ENCODE measurements at regions not wholly inside any gene's neighbourhood (a gene's known extent, or its start where the extent isn't known, plus 50 kb on each side); places are given as distances from the start of the nearest gene placed in this dataset.

DNA sequence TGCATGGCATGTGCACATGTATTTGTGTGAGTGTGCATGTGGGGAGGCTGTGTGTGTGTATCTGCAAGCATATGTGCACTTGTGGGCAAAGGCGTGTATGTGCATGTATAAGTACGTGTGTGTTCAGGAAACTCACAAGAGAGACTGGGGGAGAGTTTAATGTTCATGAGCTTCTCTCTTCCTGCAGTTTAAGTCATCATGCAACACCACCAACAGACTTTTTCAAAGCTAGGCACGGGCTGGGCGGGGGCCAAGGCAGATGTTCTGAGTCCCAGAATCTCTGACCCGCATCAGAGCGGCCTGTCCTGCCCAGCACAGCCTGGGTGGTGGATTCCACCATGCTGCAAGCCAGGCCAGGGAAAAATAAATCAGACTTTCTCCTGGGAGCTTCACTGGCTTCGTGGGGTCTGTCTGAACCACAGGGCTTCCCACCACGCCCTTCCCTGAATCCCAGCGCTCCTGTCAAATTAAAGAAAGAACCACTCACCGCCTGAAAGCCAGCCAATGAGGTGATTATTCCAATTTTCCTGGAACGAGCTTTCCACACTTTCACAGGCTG lies 75.7 kb downstream of the PITPNM2 start:
- Histone ChIP-seq H3K9me2 (replicated peaks; ENCODE audit: insufficient read depth, low read length) (no peaks in the 10 kb centered on the region), H3K27me3 (ENCODE audit: low read length) (no peaks in the 10 kb centered on the region), H3K4me3 (ENCODE audit: insufficient read depth, low read length, poor library complexity, severe bottlenecking) (no peak overlapping the region), H4K20me1 (ENCODE audit: low read depth, low read length) (no peaks in the 10 kb centered on the region), H3K9me3 (ENCODE audit: insufficient read depth, low read length) (no peaks in the 10 kb centered on the region), H3F3A (ENCODE audit: insufficient read depth) (no peaks in the 10 kb centered on the region), H2AFZ (ENCODE audit: low read depth, low read length, severe bottlenecking) (no peak overlapping the region), H3K79me2 (ENCODE audit: insufficient read depth, low read length) (no peaks in the 10 kb centered on the region), H3K4me2 (ENCODE audit: low read depth, low read length, poor library complexity, severe bottlenecking) (no peak overlapping the region), H3K36me3 (ENCODE audit: low read length) (no peaks in the 10 kb centered on the region), H3K9ac (ENCODE audit: low read length) (no peak overlapping the region), H3K27ac (ENCODE audit: low read depth, low read length) (no peak overlapping the region)
- TF ChIP-seq EZH2phosphoT487 (conservative IDR thresholded peaks at IDR 0.05; ENCODE audit: low read length): no peak
- TF ChIP-seq, protein P1, sequence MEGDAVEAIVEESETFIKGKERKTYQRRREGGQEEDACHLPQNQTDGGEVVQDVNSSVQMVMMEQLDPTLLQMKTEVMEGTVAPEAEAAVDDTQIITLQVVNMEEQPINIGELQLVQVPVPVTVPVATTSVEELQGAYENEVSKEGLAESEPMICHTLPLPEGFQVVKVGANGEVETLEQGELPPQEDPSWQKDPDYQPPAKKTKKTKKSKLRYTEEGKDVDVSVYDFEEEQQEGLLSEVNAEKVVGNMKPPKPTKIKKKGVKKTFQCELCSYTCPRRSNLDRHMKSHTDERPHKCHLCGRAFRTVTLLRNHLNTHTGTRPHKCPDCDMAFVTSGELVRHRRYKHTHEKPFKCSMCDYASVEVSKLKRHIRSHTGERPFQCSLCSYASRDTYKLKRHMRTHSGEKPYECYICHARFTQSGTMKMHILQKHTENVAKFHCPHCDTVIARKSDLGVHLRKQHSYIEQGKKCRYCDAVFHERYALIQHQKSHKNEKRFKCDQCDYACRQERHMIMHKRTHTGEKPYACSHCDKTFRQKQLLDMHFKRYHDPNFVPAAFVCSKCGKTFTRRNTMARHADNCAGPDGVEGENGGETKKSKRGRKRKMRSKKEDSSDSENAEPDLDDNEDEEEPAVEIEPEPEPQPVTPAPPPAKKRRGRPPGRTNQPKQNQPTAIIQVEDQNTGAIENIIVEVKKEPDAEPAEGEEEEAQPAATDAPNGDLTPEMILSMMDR (IDR thresholded peaks at IDR 0.05; ENCODE audit: insufficient read depth, low read length, poor library complexity, severe bottlenecking): no peak

DNA sequence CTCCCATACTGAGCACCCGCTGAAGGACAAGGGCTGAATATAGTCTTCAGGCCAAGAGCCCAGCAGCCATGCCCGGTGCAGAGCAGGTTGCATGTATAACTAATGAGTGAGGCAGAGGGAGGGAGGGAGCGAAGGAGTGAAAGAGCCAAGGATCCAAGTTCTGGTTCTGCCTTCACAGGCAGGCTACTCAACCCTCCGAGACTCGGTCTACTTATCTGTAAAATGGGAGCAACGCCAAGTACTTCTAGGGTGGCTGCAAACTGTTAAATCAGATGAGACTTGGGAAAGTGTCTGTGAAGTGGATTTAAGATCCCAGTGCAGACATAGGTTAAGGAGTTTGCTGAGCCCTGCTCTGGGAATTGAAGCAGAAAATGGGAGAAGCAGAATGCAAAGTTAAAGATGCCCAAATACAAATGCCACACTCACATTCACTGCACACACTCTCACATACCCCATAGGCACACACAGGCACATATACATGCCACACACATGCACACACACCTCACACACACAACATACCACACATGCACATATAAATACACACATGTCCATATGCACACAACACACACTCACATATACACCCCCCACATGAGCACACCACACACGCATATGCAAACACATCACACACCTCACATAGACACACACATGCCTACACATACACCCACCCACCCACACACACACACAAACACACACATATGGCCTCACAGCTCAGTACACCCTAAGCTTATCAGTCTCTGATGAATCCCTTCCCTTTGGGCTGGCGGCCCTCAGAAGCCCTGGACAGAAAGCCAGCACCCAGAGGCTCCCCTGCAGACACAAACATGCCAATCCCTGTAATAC lies 76.7 kb downstream of the PITPNM2 start:
- Histone ChIP-seq H4K20me1 (ENCODE audit: low read depth, low read length) (no peaks in the 10 kb centered on the region), H3K4me3 (ENCODE audit: insufficient read depth, low read length, poor library complexity, severe bottlenecking) (no peak overlapping the region), H3K9me3 (ENCODE audit: insufficient read depth, low read length) (no peaks in the 10 kb centered on the region), H3K4me2 (ENCODE audit: low read depth, low read length, poor library complexity, severe bottlenecking) (no peak overlapping the region), H3K36me3 (ENCODE audit: low read length) (no peaks in the 10 kb centered on the region), H3K79me2 (ENCODE audit: insufficient read depth, low read length) (no peaks in the 10 kb centered on the region), H3K27me3 (ENCODE audit: low read length) (no peaks in the 10 kb centered on the region), H3K9ac (ENCODE audit: low read length) (no peak overlapping the region), H3F3A (ENCODE audit: insufficient read depth) (no peaks in the 10 kb centered on the region), H3K27ac (ENCODE audit: low read depth, low read length) (no peak overlapping the region), H3K9me2 (replicated peaks; ENCODE audit: insufficient read depth, low read length) (no peaks in the 10 kb centered on the region), H2AFZ (ENCODE audit: low read depth, low read length, severe bottlenecking) (no peak overlapping the region)
- no peak for TF ChIP-seq EZH2phosphoT487 (conservative IDR thresholded peaks at IDR 0.05; ENCODE audit: low read length)
- TF ChIP-seq, protein P1 (IDR thresholded peaks at IDR 0.05; ENCODE audit: insufficient read depth, low read length, poor library complexity, severe bottlenecking): no peak

DNA sequence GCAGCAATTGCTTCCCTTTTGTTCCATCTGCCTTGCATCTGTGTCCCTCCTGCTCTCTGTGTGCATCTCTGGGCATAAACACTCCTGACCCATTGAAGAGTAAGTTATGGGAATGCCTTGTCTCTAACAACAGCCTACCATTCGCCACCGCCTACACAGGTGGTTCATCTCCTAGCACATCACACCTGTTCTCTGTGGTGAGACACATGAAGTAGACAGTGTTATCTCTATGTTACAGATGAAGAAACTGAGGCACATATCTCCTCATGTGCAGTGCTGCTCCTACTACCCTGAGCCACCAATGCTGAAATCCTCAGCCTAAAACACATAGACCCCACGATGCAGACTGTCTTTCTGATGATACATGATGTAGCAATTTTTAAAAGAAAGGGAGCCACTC lies 77.6 kb downstream of the PITPNM2 start:
- no peaks in the 10 kb centered on the region for H3K9me3 ChIP-seq (ENCODE audit: insufficient read depth, low read length)
- no peak overlapping the region for H3K9ac ChIP-seq (ENCODE audit: low read length)
- no peak overlapping the region for H3K4me3 ChIP-seq (ENCODE audit: insufficient read depth, low read length, poor library complexity, severe bottlenecking)
- H3K4me2 ChIP-seq (ENCODE audit: low read depth, low read length, poor library complexity, severe bottlenecking): no peak overlapping the region
- H4K20me1 ChIP-seq (ENCODE audit: low read depth, low read length): no peaks in the 10 kb centered on the region
- H2AFZ ChIP-seq (ENCODE audit: low read depth, low read length, severe bottlenecking): no peak overlapping the region
- TF ChIP-seq, protein P1 (IDR thresholded peaks at IDR 0.05; ENCODE audit: insufficient read depth, low read length, poor library complexity, severe bottlenecking): no peak
- no peak for TF ChIP-seq EZH2phosphoT487 (conservative IDR thresholded peaks at IDR 0.05; ENCODE audit: low read length)
- no peak overlapping the region for H3K27ac ChIP-seq (ENCODE audit: low read depth, low read length)
- no peaks in the 10 kb centered on the region for H3K9me2 ChIP-seq (replicated peaks; ENCODE audit: insufficient read depth, low read length)
- H3F3A ChIP-seq (ENCODE audit: insufficient read depth): no peaks in the 10 kb centered on the region
- no peaks in the 10 kb centered on the region for H3K79me2 ChIP-seq (ENCODE audit: insufficient read depth, low read length)
- no peaks in the 10 kb centered on the region for H3K27me3 ChIP-seq (ENCODE audit: low read length)
- no peaks in the 10 kb centered on the region for H3K36me3 ChIP-seq (ENCODE audit: low read length)

Measured in SU-DHL-6 (cell line).